Activated T-helper 2 cell treated with anti-CD3 and anti-CD28 coated beads, Interferon-gamma antibody, Interleukin-2, Interleukin-4, amounts not matched to agents 10 μg/mL and 5 μg/mL and 100 μg/mL, durations not matched to agents 14 hours and 24 hours and 36 hours (primary cell): ENCODE measurements at regions not wholly inside any gene's neighbourhood (a gene's known extent, or its start where the extent isn't known, plus 50 kb on each side); places are given as distances from the start of the nearest gene placed in this dataset.

ENCODE experiments used
- DNase-seq: peaks from one replicate; pipeline ENCODE4 v3.0.0; 2021; ENCODE audit warnings: low spot score
- H3K27ac Mint-ChIP-seq: one replicate; pipeline ENCODE4 v1.8.0; 2021; ENCODE audit warnings: mixed read lengths
- H3K27me3 Mint-ChIP-seq: one replicate; pipeline ENCODE4 v1.8.0; 2021; ENCODE audit warnings: low read depth, mixed read lengths
- H3K36me3 Mint-ChIP-seq: one replicate; pipeline ENCODE4 v1.8.0; 2021; ENCODE audit warnings: low read depth, mixed read lengths
- H3K4me1 Mint-ChIP-seq: one replicate; pipeline ENCODE4 v1.8.0; 2021; ENCODE audit warnings: low read depth, mixed read lengths
- H3K4me3 Mint-ChIP-seq: one replicate; pipeline ENCODE4 v1.8.0; 2021; ENCODE audit warnings: low read depth, mild to moderate bottlenecking, moderate library complexity, mixed read lengths
- H3K9me3 Mint-ChIP-seq: one replicate; pipeline ENCODE4 v1.8.0; 2021; ENCODE audit warnings: mixed read lengths
- intact Hi-C: fragments of 100-400 bp; cut with micrococcal nuclease; formaldehyde crosslinking; loops from one replicate; pipeline ENCODE4 v1.15.1; 2023

DNA sequence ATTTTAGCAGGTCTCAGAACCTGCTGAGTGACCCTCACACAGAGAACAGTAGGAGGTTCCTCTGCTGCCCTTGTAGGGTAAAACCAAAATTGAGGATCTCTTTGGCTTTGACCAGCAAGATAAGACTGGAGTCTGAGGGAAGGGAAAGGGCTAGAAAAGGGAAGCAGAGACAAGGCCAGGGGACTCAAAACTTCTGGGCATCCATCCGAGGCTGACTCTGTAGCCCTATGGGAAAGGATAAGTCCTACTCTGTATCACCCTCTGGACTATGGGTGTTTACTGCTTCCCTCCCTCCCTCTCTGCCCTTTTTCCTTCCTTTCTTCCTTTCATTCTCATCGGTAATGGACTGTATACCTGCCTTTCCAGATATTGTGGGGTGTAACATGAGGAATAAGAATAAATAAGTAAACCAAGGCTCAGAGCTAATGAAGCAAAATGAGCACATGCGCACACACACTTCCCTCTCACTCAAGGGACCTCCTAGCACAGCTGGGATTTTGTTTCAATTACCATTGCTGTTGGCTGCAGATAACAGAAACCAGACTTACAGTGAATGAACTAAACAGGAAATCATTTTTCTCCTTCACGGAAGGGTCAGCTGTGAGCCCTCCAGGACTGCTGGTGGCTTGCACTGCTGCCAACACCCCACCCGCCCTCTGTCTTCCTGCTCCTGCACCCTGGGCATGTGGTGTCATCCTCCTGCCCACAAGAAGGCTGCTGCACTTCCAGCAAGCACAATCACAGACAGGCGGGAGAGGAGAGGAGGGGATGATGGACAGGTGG is 404.4 kb upstream of the CCDC196 start:
- no peaks in the 10 kb centered on the region for H3K4me1 Mint-ChIP-seq
- no peak overlapping the region for H3K27ac Mint-ChIP-seq
- no peaks in the 10 kb centered on the region for H3K36me3 Mint-ChIP-seq
- no peak for DNase-seq
- H3K27me3 Mint-ChIP-seq: peaks cover 27% of the 10 kb centered on the region
- no peak overlapping the region for H3K4me3 Mint-ChIP-seq
- no peaks in the 10 kb centered on the region for H3K9me3 Mint-ChIP-seq
- intact Hi-C loops: no loop called here

DNA sequence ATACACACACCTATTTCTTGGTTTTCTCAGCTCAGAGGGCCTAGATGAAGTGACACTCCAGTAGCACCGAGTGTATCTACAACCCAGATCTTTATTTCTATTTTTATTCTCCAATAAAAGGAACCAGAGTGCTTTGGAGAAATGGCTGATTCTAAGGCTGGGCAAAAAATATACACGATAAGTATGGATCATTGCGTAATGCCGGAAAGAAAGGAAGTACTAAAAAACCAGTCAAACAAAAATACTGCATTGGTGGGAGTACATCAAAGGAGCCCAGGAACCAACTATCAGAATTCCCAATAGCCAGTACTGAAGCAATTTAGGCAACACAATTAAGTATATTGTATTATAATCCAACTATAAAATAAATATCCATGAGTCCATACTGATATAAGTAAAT is 400.9 kb upstream of the CCDC196 start:
- Mint-ChIP-seq H3K36me3 (no peaks in the 10 kb centered on the region), H3K27ac (no peak overlapping the region), H3K27me3 (peaks cover 43% of the 10 kb centered on the region), H3K9me3 (no peaks in the 10 kb centered on the region), H3K4me1 (no peaks in the 10 kb centered on the region), H3K4me3 (no peak overlapping the region)
- DNase-seq: no peak
- intact Hi-C loops: no loop called here

DNA sequence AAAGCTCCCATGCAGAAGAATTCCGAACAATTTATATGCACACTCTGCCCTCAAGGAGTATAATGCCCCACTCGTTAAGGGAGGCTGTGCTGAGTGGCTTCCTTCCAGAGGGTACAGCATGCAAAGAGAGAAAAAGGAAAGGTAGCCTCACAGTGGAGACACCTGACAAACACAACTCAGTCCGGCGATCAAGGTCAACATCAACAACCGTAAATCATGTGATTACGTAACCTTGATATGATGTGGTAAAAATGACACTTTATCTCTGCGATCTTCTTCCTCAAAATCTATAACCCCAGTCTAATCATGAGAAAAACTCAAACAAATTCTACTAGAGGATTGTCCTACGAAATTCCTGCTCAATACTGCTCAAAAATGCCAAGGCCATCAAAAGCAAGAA is 400.5 kb upstream of the CCDC196 start:
- Mint-ChIP-seq H3K9me3 (no peaks in the 10 kb centered on the region), H3K36me3 (no peaks in the 10 kb centered on the region), H3K4me3 (no peak overlapping the region), H3K4me1 (no peaks in the 10 kb centered on the region), H3K27ac (no peak overlapping the region), H3K27me3 (peaks cover 40% of the 10 kb centered on the region)
- DNase-seq: no peak
- intact Hi-C loops: no loop called here

DNA sequence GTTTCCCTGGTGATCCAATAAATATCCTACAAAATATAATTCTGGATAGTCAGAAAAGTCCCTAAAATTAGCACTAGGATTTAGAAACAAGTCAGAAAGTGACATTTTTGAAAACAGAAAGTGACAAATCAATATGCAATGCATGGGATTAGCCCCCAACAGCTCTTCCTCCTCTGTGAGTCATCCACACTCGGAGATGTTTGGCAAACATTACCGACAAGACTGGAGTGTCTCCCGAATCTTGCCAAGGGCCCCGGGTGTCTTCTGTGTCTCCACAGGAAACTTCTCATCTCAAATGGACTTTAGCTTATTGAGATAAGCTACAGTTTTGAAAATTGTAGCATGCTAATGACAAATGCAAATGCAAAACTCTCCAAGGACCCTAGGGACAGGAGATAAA is 398.9 kb upstream of the CCDC196 start:
- intact Hi-C loops: no loop called here
- no peaks in the 10 kb centered on the region for H3K4me1 Mint-ChIP-seq
- H3K27me3 Mint-ChIP-seq: peaks cover 39% of the 10 kb centered on the region
- no peak for DNase-seq
- no peak overlapping the region for H3K27ac Mint-ChIP-seq
- no peaks in the 10 kb centered on the region for H3K9me3 Mint-ChIP-seq
- no peak overlapping the region for H3K4me3 Mint-ChIP-seq
- no peaks in the 10 kb centered on the region for H3K36me3 Mint-ChIP-seq

DNA sequence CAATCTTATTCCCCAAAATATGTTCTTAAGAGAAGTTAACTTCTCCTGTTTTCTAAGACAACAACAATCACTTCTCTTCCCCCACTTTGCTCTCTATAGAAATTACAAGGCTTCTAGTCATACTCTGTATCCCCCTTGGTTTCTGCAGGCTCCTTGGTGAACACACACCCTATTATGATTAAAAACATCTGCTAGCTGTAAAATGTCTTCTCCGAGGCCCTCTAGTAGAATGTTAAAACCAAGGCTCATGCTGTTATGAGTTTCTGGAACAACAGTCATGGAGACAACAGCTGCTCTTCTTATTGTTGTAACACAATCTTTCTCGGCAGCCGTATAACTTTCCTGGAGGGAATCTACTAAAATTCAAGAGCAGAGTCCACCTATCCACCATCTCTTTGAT is 397.5 kb upstream of the CCDC196 start:
- Mint-ChIP-seq H3K27me3 (peaks cover 40% of the 10 kb centered on the region), H3K4me3 (no peak overlapping the region), H3K27ac (no peak overlapping the region), H3K36me3 (no peaks in the 10 kb centered on the region), H3K4me1 (no peaks in the 10 kb centered on the region), H3K9me3 (no peaks in the 10 kb centered on the region)
- intact Hi-C loops: no loop called here
- no peak for DNase-seq

DNA sequence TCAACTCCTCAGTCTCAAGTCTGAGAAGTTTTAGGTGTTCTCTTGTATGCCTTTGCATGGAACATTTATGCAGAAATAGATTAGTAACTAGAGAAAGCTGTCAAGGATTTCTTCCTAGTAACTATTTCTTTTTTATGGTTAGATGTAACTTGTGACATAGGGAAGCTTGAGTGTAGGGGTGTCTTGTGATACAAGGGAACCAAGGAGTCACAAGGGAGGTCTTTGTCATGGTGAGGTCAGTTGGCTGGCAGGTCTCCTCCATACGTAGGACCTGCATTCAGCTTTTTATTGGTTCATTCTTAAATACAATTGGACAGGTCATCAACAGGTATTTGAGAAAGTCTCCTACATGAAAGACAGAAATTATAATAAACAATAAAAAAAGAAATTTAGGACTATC is 394.0 kb upstream of the CCDC196 start:
- Mint-ChIP-seq H3K4me1 (no peaks in the 10 kb centered on the region), H3K27ac (no peak overlapping the region)
- intact Hi-C loops: no loop called here

DNA sequence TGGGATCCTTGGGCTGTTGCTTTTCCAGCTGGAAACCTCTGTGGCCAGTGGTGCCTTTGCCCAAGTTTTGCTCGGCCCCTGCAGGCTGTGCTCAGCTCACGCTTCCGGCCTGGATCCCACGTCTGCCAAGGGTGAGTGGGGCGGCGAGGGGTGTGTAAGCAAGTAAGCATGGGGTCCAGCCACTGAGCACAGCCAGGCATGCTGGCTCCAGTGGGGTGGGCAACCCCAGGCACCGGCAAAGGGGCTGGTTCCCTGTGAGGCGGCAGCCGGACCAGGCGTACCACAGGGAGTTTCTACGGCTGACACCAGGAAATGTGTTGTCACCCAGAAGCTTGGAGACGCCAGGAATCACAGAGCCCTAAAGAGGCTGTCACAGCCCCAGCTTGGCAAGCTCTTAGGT is 393.4 kb upstream of the CCDC196 start:
- no peaks in the 10 kb centered on the region for H3K4me1 Mint-ChIP-seq
- intact Hi-C loops: no loop called here
- H3K27me3 Mint-ChIP-seq: peaks cover 46% of the 10 kb centered on the region
- H3K4me3 Mint-ChIP-seq: no peak overlapping the region
- DNase-seq: no peak
- H3K27ac Mint-ChIP-seq: no peak overlapping the region
- H3K9me3 Mint-ChIP-seq: no peaks in the 10 kb centered on the region
- no peaks in the 10 kb centered on the region for H3K36me3 Mint-ChIP-seq

More for the DNA sequence above, 394.0 kb upstream of the CCDC196 start:
- no peaks in the 10 kb centered on the region for H3K36me3 Mint-ChIP-seq
- H3K27me3 Mint-ChIP-seq: peaks cover 44% of the 10 kb centered on the region
- no peak for DNase-seq
- H3K9me3 Mint-ChIP-seq: no peaks in the 10 kb centered on the region
- no peak overlapping the region for H3K4me3 Mint-ChIP-seq

DNA sequence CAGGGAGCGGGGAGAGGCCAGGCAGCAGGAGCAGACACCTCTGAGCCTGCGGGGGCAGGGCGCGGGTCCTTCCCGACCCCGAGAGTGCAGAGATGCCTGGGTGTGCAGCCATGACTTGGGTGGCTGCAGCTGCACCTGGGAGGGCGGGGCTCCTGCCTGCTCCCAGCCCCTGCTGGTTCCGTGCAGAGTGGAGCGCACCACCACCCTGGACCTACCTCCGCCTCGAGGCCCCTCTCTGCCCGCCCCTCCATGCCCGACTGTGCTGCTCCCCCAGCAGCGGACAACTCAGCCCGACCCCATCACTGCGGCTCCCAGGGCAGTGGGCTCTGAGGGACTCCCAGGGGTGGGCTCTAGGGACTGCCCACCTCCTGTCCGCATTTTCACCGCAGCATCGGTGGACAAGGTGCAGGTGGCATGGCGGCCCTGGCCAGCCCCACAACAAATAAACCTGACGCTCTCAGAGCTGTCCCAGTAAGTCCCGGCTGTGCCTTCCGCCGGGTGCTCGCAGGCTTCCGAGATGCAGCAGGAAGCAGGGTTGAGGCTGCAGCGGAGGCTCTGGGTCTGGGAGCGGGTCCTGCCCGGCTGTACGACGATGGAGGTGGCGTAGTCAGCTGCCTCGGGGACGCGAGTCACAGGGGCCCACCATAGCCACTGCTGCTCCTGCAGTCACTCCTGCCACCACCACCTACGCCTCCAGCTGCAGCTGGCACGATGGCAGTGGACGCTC is 392.0 kb upstream of the CCDC196 start:
- Mint-ChIP-seq H3K9me3 (no peaks in the 10 kb centered on the region), H3K4me1 (no peaks in the 10 kb centered on the region), H3K4me3 (no peak overlapping the region), H3K27me3 (peaks cover 44% of the 10 kb centered on the region), H3K27ac (no peak overlapping the region), H3K36me3 (no peaks in the 10 kb centered on the region)
- no peak for DNase-seq
- intact Hi-C loops: no loop called here

DNA sequence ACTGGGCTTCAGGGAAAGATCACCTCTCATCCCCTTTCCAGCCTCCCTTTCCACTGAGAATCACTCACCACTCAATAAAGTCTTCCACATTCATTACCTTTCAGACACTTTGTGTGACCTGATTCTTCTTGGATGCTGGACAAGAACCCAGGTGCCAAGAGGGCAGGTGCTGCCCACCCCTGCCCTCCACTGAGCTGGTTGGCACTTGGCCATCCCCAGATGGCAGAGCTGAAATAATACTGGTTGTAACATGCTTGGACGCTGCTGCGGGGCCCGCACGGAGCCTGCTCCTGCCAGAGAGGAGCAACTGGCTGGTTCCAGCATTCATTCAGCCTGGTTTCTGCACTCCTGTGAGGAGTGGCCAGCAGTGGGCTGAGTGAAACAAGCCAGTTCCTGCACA is 386.7 kb upstream of the CCDC196 start:
- no peaks in the 10 kb centered on the region for H3K36me3 Mint-ChIP-seq
- H3K4me1 Mint-ChIP-seq: peaks cover 5% of the 10 kb centered on the region
- no peak for DNase-seq
- no peaks in the 10 kb centered on the region for H3K9me3 Mint-ChIP-seq
- H3K27ac Mint-ChIP-seq: no peak overlapping the region
- H3K27me3 Mint-ChIP-seq: peaks cover 47% of the 10 kb centered on the region
- H3K4me3 Mint-ChIP-seq: no peak overlapping the region
- intact Hi-C loops: no loop called here

DNA sequence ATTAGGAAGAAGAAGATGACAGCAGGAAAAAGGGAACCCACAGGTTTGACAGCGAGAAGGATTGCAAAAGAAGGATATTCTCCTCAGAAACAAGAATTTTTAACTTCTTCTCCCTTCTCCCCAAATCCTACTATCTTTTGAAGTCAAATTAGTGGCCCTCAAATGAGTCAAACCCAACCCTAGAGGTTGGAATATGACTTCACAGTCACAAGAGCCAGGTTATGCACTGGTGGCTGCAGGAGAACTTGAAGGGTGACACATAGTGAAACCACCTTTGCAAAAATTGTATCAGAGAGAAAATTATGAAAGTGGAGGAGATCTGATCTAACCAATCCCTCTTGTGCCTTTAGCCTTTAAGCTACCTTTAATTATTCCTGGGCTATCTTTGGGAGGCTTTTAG is 386.2 kb upstream of the CCDC196 start:
- Mint-ChIP-seq H3K9me3 (no peaks in the 10 kb centered on the region), H3K4me1 (peaks cover 5% of the 10 kb centered on the region), H3K36me3 (no peaks in the 10 kb centered on the region), H3K27ac (no peak overlapping the region), H3K4me3 (no peak overlapping the region), H3K27me3 (peaks cover 47% of the 10 kb centered on the region)
- intact Hi-C loops: loop anchor here (1.0 kb wide), 1 partner anchor 250 kb away; no protein-coding TSS in a partner anchor
- DNase-seq: no peak

DNA sequence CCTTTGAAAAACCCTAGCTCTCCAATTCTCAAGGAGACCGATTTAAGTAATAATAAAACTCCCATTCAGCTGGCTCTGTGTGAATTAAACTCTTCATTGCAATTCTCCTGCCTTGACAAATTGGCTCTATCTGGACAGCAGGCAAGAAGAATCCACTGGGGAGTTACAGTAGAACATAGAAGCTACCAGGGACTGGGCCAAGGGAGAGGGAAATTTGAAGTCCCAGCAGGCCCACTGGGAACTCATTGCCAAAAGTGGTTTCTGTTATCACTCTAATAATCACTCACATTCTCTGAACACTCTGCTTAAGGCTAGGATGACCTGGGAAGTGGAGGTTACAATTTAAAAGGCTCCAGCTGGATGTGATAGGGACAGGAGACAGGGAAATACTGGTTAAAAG is 384.5 kb upstream of the CCDC196 start:
- Mint-ChIP-seq H3K27me3 (peaks cover 32% of the 10 kb centered on the region), H3K4me3 (no peak overlapping the region), H3K27ac (no peak overlapping the region), H3K4me1 (peaks cover 13% of the 10 kb centered on the region), H3K36me3 (no peaks in the 10 kb centered on the region), H3K9me3 (no peaks in the 10 kb centered on the region)
- intact Hi-C loops: no loop called here
- no peak for DNase-seq

DNA sequence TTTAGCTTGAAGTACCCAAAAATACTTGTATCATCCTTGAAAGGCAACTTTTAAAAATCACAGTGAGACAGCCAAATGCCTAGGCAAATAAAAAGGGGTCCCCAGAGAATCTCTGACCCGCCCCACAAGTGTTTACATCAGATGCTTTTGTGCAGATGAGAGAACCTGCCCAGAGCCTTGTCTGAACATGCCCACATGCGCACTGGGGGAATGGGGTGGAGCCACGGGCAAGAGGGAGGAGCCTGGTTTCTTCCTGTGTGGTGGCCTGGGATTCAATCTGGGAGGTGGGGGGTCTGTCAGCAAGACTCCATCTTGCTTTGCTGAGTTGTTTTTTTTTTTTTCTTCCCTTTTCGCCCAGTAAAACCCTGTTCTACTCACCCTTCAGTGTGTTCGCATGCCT is 381.7 kb upstream of the CCDC196 start:
- peaks cover 16% of the 10 kb centered on the region for H3K27me3 Mint-ChIP-seq
- DNase-seq: no peak
- H3K4me3 Mint-ChIP-seq: no peak overlapping the region
- no peaks in the 10 kb centered on the region for H3K36me3 Mint-ChIP-seq
- intact Hi-C loops: no loop called here
- H3K4me1 Mint-ChIP-seq: peaks cover 13% of the 10 kb centered on the region
- no peaks in the 10 kb centered on the region for H3K9me3 Mint-ChIP-seq
- no peak overlapping the region for H3K27ac Mint-ChIP-seq

DNA sequence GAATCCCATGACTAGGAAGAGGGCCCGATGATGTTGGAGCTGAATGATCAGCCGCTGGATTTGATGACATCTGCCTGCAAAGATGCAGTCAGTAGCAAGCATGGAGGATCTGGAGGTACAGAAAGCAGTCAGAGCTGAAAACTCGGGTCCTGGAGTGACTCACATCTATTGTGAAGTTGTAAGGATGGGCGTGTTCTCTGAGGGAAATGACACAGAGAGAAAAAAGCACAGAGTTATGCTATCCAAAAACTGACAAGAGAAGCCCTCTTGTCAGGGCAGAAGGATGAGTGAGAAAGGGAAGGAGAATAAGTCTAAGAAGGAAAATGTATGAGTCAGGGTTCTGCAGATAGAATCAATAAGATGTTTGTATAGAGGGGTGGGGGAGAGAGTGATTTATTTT is 380.4 kb upstream of the CCDC196 start:
- Mint-ChIP-seq H3K4me3 (no peak overlapping the region), H3K27me3 (peaks cover 16% of the 10 kb centered on the region), H3K4me1 (peaks cover 8% of the 10 kb centered on the region), H3K36me3 (no peaks in the 10 kb centered on the region), H3K9me3 (no peaks in the 10 kb centered on the region), H3K27ac (no peak overlapping the region)
- DNase-seq: no peak
- intact Hi-C loops: no loop called here
